ENCODE measurements at regions not wholly inside any gene's neighbourhood (a gene's known extent, or its start where the extent isn't known, plus 50 kb on each side); places are given as distances from the start of the nearest gene placed in this dataset.
"Not testable (repeated sequence)": the region's sequence is repeated elsewhere in the genome, so short reads cannot be mapped to it uniquely, and the experiment has no call there.

- no peak for DNase-seq
Observed at GRCh38 chr10:106378251-106378650, 786.3 kb downstream of the SORCS1 start.

GRCh38 chr10:106370751-106371150 is 793.8 kb downstream of the SORCS1 start:
- no peak for DNase-seq

DNA sequence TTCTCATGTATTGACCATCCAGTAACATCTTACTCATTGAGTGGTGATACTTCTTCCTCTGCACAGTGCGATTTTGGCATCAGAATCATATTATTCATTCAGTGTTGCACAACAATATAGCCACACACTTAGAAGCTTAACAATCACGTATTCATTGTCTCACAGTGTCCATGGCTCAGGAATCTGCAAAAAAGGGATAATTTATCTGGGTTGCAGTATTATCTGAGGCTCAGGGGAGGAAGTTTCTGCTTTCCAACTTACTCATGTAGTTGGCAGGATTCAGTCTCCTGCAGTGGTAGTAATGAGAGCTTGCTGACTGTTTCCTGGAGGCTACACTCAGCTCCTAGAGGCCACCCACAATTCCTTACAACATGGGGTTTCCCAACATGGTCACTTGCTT is 803.6 kb downstream of the SORCS1 start:
- DNase-seq: no peak

DNA sequence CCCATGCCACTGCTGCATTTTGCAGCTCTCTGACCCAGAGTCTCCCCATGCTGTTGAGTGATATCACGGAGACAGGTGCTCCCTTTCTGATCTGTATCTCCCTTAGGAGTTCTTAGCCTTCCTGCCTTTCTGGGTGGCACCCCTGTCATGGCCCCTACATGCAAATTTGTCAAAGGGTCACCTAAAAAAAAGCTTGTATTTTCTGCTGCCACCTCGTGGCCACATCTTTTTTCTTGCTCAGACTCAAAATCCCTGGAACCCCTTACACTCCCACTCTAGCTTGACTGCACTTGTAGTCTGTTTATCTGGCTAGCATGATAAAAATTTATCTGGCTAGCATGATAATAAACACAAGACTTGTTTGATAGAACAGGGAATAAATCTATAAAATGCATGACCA is 809.1 kb downstream of the SORCS1 start:
- peak in 1 of 2 experiments; percentile 10 for DNase-seq

- no peak for DNase-seq
Observed at GRCh38 chr10:106348933-106349332, 815.6 kb downstream of the SORCS1 start.

DNA sequence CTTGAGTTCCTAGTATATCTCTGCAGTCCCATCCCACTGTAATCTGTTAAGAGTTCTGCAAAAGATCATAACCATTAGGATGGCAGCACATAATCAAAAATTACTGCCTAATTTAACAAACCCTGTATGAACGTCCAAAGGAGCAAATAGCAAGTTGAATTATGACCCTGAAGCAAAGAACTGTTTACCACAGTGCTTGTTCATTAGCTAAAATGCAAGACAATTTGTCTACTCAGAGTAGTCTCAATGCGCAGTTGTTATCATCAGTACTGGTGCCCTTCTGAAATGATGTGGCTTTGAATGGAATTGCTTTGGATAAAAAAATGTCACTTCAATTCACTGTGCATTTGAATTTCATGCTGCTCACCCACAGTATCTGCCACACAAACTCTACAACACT is 817.0 kb downstream of the SORCS1 start:
- DNase-seq: no peak

DNA sequence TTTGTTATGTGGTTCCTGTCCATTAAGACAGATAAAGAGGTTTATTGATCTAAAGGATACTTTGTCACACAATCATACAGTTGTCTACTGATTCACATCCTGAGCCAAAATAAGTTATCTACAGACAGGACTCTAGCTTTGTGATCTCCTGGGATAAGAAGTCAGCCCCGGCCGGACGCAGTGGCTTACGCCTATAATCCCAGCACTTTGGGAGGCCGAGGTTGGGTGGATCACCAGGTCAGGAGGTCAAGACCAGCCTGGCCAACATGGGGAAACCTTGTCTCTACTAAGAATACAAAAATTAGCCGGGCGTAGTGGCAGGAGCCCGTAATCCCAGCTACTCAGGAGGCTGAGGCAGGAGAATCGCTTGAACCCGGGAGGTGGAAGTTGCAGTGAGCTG is 821.0 kb downstream of the SORCS1 start:
- DNase-seq: not testable (repeated sequence)

DNA sequence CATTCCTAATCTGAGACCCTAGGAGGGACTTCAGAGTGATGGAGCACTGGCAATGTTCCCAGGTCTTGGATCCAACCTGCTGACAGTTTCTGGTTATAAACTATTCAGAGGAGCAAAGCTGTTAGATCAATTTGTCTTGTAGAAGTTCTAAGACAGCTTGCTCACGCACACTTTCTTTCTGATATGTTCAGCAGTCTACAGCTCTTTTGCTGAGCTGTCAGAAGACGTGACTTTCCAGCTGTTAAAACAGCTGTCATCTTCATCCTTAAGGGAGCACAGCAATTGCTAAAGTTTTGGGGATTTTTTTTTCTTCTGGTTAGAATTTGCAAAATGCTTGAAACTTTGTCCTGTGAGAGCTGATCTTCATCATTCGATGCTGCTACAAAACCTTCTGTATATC is 823.1 kb downstream of the SORCS1 start:
- no peak for DNase-seq

- DNase-seq: no peak
Observed at GRCh38 chr10:106338486-106338885, 826.0 kb downstream of the SORCS1 start.

DNA sequence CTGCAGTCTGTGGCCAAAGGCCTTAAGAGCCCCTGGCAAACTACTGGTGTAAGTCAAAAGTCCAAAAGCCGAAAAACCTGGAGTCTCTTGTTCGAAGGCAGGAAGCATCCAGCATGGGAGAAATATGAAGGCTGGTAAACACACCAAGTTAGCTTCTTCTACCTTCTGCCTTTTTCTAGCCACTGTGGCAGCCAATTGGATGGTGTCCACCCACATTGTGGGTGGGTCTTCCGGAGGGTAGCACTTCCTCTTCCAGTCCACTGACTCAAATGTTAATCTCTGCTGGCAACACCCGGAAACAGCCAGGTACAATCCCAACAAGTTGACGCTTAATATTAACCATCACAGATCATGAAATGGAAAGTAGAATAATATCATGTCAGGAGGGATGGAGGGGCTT is 827.6 kb downstream of the SORCS1 start:
- DNase-seq: no peak

GRCh38 chr10:106327747-106328146 is 836.8 kb downstream of the SORCS1 start:
- DNase-seq: no peak

DNA sequence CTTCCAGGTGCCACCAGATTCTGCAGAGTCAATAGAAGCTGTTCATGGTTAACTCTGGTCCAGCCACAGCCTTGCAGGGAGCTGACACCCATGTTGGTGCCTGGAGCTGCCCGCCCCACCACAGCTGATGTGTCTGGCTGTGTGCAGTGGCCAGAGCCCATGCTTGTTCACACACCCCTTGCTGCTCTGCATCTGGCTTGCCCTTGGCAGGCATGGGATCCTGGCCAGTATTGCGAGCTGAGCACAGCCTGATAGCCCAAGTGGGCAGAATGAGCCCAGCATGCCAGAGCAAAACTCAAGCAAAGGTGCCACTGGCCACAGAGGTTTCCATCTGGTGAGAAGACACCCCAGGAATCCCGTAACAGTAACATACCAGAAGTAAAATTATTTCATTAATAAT is 843.6 kb downstream of the SORCS1 start:
- DNase-seq: no peak

DNA sequence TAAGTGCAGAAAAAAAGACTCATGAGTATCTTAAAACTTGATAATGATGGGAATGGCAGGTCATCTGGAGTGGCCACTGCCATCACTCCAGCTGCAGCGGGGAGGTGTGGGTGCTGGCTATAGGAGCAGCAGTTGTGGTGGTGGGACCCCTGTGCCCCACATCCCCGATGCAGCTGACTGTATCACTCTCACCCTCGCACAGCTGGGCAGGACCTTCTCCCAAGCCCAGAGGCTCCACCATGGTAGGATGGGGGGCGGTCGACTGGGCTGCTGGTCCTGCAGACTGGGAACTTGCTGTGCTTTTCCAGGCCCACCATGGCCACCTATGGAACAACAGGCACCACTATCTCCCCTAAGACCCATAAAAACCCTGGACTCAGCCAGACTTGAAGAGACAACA is 844.4 kb downstream of the SORCS1 start:
- DNase-seq: no peak

DNA sequence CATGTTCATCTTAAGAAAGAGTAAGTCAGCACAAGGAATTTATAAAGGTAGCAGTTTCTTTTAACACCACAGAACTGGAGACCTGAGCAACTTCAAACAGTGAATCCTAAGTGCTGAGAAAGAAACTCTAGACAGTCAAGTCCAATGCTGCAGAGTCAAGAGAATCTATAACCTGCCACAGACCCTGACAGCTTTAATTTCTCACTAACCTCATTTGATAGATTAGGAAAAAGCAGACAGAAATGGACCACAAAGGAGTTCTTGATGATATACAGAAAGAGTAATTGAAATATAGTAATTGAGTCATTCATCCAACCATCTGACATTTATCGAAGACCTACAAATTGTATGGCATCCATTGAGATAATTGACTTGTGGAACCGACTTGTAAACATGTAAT is 847.0 kb downstream of the SORCS1 start:
- DNase-seq: no peak

DNA sequence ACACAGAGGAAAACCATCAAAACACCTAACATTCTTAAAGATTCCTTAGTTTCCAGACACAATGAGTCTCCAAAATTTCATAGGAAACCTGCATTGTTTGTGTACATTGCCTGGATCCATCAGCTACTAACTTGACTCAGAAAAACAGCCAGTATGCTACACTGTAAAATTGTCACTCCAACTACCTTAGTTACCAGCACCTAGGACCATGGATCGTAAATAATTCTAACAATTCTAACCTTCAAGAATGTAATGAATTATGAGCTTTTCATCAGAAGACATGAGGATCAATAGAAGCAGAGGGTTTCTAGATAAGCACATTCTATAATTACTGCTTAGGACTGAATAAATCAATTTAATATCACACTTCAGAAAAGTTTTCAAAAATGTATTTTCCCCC is 851.5 kb downstream of the SORCS1 start:
- DNase-seq: no peak

DNA sequence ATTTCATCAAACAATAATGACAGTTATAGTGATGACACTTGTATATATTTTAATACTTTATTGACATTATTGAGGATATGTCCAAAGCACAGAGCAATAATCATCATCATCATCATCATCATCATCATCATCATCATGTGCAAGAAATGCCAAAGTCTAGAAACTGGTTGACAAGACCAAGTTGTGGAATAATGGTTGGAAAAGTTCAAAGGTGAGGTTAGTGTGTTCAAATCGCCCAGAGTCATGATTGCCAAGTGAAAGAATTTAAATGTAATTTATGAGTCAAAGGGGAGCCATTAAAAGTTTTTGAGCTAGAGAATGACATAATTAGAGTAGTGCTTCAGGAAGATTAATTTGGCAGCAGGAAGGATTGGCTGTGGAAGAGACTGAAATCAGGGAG is 852.4 kb downstream of the SORCS1 start:
- no peak for DNase-seq

DNA sequence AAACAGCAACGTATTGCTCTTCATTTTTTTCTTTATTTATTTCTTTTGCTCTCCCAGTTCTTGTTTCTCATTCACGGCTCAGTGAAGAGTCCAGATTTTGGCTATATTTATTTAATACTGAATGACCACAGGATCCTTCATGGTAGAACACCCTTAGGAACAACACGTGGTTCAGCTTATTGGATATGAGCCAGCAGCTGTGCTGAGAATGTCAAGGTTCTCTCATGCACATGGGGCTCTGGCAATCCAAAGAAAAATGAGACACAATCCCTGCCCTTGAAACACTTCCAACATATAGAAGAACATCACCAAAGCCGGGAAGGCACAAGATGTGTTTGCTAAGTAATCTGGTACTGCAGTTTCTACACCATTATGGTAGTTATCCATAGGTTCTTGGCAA is 852.9 kb downstream of the SORCS1 start:
- no peak for DNase-seq

- no peak for DNase-seq
Observed at GRCh38 chr10:106310596-106310995, 853.9 kb downstream of the SORCS1 start.

- no peak for DNase-seq
Observed at GRCh38 chr10:106309376-106309775, 855.1 kb downstream of the SORCS1 start.

- DNase-seq: no peak
Observed at GRCh38 chr10:106308284-106308683, 856.2 kb downstream of the SORCS1 start.

- no peak for DNase-seq
Observed at GRCh38 chr10:106304056-106304455, 860.5 kb downstream of the SORCS1 start.

DNA sequence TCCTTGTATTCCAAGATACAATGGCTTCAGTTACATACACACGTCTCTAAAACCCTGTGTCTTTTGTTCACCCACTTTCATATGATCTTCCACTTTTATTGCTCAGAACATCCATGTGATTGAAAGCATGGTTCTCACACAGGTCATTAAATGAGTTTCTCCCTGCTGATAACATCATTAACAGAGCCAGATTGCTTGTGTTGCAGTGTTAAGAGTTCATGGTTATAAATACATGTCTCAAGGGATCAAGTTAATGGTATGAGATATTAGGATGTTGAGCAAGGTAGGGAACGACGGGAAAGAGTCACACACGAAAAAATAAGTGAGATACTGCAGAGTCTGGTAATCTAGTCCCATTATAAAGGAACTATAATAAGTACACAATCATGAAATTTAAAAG is 861.5 kb downstream of the SORCS1 start:
- DNase-seq: no peak

DNA sequence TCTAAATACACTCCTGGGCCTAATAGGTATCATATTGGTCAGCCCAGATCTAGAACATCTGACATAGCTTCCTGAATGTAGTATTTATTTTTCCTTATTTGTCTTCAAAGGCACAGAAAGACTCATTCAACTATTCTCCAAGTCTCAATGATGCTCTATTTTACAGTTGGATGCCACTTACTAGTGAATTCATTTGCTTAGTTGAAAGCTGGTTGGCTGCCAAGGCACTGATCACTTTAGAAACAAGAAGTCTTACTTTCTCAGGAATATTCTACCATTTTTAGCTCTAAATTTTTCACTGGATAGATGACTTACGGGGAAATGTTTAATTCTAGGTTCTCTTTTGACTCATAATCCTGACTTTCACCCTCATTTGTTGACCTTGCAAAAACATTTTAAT is 863.4 kb downstream of the SORCS1 start:
- no peak for DNase-seq

DNA sequence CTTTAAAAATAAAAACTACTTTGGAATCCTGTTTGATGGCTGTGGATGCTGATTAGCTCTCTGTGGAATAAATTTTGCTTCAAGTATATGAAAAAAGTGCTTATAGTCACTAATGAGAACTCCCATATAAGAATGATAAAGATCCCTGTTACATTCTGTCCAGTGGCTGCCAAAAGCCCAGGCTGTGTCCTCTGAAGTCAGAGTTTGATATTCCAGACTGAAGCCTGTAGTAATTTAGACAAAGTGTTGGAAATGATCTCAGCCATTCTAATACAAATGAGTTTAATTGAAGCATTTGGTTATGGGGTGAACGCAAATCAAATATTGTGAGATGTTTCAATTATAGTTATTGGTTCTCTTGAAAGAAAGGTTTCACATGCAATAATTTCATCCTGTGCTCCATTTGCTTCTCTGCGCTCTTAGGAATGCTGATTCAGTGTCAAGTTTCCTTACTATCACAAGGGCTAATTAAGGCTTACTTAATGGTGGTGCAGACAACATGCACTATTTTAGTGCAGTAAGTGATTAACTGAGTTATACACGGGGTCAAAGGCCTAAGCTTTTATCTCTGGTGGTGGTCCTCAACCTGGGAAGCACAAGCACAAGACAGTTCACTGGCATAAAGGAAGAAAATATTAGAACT is 867.6 kb downstream of the SORCS1 start:
- DNase-seq: no peak

DNA sequence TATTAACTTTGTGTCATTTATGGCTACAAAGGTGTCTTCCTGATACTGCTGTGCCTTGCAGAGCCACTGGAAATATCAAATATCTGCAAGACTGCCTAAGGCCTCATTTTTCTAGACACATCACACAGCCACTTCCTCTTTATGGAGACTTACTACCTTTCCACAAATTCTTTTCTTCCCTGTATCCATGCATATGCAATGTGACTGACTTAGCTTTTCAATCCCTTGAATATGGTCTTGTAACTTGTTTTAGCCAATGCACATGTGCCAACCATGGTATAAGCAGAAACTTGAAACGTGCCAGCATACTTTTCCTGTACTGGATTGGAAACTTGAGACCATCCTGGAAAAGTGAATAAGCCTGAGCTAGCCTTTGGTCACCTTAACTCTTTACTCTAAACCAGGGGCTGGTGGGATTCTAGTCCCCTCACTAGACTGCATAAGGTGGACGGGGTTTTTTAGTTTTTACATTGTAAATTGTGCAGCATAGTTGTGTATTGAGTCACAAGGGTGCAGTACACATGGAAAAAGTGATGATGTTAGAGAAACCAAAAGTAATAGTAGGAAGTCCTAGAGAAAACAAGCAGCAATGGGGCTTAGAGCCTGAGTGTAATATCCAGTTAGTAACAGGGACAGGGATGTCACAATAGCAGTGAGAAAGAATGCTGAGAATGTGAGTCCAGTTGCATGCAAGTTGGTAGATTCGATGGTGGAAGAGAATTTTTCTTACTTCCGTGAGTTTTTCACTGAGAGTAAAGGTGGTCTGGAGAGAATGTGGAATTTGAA is 879.5 kb downstream of the SORCS1 start:
- no peak for DNase-seq
